ENCODE measurements at regions not wholly inside any gene's neighbourhood (a gene's known extent, or its start where the extent isn't known, plus 50 kb on each side); places are given as distances from the start of the nearest gene placed in this dataset.
"Not testable (repeated sequence)": the region's sequence is repeated elsewhere in the genome, so short reads cannot be mapped to it uniquely, and the experiment has no call there.

DNA sequence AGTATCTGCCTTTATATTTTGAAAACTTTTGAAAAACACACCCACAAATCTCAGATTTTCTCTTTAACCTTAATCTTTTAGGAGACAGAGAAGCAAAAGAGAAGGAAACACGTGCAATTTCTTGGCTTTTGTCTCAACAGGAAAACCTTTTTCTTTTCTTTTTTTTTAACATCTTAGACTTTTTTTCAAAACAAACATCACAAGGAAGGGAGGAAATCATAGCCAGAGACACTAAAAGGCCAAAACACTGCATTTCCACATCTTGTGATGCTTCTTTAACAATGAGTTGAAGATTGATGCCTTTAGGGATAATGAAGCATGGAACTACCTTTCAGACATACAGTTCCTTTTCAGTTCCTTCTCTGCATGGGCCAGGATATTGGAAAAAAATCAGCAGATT lies 136.6 kb upstream of the NRBF2 start:
- peak in 1 of 6 experiments; percentile 3 for DNase-seq

DNA sequence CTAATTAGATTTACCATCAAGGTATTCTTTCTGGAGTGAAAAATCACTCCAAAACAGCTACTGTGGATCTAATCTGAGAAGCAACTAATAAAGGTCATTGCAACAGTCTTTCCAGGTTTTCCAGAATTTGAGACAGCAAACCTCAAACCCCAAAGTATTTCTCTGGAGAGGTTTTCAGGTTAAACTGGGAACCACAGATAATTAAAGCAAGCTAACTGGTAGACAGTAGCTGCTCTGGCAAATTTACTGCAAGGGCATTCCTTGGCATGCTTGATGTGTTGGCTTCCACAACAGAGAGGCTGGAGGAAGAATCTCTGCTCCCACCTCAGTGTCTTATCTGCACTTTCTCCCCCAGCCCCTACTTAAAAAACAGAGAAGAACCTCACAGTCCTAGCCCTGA lies 140.0 kb upstream of the NRBF2 start:
- DNase-seq: no peak

DNA sequence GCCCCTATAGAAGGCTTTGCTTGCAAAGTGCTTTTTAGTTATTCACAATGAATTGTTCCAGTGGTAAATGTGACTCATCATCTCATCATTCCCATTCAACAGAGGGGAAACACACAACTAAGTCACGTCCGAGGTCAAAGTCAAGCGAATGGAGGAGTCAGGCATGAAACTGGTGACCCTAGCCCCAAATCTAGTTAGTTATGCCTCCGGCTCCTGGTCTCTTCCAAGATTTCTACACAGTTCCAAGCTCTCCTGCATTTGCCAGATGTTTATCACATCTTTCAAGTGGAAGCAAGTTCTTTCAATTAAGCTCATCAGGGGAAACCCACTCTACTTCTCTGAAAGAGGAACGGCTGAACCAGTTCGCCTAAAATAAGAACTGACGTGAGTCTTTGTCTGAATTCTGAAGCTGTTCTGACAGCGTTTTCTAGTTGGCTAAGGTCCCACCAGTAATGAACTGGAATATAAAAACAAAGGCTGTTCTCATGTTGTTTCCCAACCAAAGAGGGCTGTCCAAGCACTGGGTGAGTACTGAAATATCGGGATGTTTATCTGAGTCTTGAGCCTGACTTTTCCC lies 140.9 kb upstream of the NRBF2 start:
- DNase-seq: no peak

DNA sequence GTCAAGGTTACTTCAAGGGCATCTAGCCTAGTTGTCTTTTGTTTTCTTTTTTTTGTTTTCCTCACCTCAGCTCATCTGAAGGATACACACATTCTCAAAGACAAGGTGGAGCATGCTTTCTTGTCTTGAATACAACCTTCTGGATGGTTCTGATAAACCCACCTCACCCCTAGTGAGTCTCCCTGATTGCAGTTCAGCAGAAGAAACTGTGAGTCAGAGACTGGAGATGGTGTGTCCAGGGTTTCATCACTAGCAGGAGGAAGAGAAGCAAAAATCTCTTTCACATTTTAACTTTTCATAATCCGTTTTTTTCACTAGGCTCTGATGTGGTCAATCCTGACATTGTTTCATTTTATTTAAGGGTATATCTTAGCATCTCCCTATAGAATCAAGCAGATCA lies 143.0 kb upstream of the NRBF2 start:
- no peak for DNase-seq

DNA sequence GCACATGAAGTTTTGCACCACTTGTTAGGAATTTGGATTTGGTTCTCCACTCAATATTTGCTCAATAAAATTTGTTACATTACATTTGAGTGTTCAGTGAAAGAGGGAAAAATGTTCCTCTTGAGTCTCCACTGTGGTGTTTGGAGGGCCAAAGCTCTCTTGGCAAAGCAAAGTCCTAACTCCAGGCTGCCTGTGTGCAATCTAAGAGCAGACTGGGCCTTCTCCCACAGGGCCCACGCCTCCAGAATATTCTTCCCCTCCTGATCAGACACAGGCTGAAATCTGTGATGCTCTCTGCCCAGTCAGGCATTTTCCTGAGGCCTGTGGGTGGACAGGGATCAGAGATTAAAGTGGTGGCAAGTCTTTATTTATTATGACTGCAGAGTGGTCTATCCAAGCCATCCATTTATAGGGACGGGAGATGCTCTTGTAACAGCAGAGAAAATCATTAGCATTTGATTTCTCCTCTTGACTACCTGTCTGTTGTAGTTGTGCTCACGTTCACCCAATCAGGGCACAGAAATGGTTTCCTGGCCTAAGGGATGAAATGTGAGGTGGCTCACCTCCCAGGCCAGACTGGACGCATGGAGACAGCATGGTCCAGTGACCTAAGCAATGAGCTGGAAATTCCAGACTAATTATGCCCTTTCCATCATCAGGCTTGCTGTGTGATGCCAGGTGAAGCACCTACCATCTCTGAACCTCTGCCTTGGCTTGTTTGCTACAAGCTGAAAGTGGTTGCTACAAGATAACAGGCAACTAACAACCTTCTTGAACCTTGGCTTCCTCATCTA lies 147.1 kb upstream of the NRBF2 start:
- DNase-seq: no peak

DNA sequence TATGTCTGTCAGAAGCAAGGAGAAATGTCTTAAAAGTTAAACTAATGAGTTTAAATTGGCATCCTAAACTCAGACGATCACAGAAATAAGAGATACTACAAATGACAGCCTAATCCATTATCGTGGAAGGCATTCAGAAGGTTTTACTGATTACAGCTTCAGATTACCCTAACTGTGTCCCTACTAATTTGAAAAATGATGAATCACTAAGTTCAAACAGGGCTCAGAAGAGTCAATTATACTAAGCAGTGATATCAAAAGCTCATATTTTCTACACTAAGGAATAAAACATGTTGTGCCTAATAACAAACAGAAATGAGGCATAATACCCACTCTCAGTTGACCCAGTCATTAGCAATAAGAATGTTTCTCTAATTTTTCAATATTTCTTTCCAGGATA lies 152.0 kb upstream of the NRBF2 start:
- no peak for DNase-seq

DNA sequence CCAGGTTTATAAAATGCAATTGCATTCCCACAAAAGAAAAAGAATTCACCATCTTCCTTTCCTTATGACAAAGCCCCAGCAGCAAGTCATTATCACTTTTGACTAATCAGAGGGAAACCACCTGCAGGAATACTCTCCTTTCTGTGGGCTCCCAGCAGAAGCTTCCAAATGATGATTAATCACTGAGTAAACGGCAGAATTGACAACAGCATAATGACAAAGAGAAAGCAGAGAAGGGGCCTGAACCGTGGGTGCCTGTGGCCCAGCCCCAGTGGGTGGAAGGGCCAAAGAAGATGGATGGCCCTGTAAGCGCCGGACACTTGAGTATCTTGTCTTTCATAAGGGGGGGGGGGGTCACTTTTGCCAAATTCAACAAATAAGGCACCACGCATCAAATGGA lies 152.4 kb upstream of the NRBF2 start:
- DNase-seq: no peak

DNA sequence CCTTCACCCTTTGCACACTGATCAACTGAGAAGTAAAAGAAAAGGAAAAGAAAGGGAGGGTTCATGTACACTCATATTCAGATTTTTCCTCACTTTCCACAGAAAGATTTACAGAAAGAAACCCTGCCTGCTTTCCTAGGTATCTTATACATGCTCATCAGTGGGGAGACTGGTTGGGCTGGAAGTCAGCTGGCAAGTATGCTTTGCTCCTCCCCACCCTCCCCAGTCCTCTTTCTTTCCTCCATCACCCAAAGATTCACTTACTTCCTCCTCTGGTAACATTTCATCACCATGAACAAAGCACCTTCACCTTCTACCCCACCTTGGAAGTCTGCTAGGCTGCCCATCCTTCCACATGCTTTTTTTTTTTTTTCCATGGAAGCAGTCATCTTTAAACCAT lies 153.2 kb upstream of the NRBF2 start:
- DNase-seq: no peak

DNA sequence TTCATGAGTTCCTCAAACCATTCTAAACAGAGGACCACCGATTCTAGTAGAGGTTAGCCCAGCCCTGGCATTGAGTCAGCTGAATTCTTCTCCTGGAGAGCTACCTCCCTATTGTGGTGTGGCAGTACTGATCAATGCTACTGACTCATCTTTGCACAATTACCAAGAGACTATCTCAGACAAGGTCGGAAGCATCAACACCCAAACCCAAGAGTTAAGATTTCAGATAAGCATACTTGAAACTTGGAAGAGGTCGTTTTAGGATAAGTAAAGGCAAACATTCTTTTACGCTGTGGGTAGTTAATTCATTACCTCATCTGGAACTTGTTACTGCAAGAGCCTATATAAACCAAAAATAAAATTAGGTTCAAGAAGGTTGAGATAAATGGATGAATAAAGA lies 154.6 kb upstream of the NRBF2 start:
- DNase-seq: no peak

DNA sequence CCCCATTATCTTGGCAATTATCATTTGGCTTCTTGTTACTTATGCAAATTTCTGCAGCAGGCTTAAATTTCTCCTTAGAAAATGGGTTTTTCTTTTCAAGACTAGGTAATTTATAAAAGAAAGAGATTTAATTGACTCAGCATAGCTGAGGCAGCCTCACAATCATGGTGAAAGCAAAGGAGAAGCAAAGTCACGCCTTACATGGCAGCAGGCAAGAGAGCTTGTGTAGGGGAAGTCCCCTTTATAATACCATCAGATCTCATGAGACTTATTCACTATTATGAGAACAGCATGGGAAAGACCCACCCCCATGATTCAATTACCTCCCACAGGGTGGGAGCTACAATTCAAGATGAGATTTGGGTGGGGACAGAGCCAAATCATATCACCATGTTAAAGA lies 158.3 kb upstream of the NRBF2 start:
- DNase-seq: not testable (repeated sequence)

DNA sequence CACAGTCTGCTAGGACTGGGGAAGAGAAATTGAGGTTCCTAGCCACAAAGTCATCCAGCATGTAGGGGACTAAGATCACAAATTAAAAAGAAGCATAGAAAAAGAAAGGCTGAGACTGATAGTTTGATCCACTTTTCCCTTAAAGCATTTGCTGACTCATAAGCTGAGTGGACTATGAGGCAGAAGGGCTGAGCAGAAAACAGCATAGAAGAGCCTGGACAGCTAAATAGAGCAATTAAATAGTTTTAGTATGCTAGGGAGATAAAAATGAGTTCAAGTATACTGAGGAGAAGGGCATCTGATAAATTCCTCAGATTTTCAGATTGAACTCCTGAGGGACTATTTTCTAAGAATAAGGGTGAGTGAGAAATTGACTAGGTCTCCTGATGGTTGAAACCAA lies 155.9 kb upstream of the EGR2 start:
- no peak for DNase-seq

DNA sequence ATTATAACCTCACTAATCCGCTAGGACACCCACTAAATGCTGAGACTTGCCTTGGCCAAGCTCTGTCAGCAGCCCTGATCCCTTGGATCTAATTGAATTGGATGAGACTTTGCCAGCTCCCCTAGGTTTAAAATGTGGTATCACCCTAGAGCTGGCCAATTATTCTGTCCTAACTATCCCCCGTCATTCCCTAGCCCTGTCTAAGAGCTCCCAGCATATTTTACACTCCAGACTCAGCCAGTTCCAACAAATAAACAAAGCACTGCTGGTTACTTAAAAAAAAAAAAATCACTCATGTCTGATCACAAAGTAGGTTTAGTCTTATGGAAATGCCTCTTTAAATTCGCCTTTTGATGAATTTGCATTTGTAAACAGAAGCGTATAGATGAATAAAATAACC lies 147.9 kb upstream of the EGR2 start:
- DNase-seq: no peak

DNA sequence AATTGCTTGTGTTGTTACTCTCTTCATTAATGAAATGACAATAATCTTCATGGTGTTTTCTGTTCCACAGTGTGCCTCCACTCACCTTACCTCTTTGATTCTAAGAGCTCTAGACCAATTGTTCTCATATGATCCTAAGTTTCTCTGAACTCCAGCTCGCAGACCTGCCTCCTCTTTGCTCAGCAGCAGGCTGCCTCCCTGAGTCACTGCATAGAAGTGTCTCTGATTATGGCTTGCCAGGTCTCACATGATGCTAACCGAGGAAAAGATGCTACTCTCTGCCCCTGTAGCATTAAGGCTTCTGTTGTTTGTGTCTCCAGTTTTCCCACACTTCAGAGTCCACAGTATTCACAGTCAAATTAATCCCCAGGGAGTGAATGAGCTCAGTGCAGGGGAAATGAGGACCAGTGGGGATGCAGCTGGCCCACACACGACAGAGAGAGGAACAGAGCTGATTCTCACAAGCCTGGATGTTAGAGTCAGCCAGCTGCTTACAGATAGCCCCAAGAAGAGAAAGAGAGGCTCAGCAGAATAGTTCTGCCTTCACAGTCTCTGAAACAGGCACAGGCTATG lies 145.9 kb upstream of the EGR2 start:
- no peak for DNase-seq

DNA sequence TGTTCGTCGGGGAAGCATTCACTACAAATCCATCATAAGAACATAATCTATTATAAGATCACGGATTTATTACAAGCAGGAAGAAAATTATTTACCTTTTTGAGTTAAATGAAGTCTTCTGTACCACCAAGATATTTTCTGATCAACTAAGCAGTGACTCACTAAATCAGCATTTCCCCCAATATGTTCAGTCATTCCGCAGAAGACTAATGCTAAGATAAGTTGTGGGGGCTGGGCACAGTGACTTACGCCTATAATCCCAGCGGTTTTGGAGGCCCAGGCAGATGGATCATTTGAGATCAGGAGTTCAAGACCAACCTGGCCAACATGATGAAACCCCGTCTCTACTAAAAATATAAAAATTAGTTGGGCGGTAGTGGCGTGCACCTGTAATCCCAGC lies 144.2 kb upstream of the EGR2 start:
- DNase-seq: no peak

DNA sequence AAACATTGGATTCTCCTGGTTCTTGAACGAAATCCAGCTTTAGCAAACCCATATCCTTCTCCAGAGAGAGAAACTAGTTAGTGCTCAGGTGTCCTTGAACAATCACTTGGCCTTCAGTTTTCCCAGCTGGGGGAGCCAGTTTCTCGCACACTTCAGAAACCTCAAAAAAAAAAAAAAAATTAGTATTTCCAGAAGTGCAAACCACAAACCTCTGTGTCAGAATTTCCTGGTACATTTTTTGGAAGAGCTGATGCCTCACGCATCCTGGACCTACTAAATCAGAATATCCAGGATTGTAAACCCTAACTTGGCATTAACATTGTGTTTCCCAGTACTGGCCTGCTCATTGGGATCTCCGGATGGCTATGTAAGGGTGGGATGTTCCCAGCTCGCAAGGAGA lies 143.4 kb upstream of the EGR2 start:
- DNase-seq: no peak

DNA sequence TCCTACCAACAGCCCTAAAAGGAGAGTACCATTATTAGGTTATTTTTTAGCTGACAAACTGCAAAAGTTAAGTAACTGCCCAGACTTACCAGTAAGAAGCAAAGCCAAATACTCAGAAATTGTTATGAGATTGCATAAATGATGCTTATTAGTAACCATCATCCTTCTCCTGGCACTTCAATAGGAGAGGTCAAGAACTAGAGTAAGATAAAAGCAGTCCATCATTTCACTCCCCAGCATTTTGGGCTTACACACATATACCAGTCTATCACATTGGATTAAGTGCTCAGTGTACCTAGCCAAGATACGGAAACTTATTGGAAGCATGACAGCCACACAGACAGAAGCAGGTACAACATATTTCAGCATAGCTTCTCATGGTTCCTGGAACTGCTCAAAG lies 142.8 kb upstream of the EGR2 start:
- no peak for DNase-seq

DNA sequence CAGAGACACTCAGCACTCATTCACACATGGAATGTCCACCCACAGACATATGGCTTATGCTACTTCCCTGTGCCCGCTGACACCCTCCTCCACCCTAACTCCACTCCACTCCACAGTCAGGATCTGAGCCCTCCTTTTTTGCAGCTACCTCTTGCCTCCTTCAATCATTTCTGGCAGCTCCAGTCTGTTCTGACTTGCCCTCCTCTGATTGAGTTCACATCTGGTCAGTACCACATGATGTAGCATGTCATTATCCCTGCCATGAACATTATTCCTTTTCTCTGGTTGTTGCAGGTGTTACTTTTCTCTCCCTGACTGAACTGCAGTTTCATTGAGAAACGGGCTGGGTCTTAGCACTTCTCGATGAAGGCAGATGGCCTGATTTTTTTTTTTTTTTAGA lies 130.1 kb upstream of the EGR2 start:
- no peak for DNase-seq

DNA sequence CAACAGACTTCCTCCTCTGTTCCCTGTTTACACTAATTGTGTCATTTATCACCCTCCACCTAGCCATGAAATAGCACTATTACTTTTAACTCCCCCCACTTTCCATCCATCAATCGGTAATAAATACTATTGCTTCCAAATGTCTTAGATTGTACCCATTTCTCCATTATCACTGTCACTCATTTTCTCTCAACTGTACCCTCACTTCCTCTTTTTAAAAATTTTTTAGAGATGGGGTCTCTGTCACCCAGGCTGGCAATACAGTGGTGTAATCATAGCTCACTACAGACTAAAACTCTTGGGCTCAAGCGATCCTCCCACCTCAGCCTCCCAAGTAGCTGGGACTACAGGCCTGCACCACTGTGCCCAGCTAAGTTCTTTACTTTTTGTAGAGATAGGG lies 123.5 kb upstream of the EGR2 start:
- DNase-seq: no peak

DNA sequence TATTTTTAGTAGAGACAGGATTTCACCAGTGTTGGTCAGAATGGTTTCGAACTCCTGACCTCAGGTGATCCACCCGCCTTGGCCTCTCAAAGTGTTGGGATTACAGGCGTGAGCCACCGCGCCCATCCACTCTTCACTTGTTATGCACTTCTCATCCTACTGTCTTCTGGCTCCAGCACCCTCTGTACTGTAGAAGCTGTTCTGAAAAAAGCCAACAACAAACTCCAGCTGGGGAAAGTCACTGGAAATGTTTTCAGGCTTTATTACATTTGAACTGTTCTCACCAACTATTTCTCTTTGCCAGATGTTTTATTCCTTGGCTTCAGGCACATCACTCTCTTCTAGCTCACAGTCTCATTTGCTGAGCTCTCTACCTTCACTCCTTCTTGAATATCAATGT lies 122.5 kb upstream of the EGR2 start:
- no peak for DNase-seq

DNA sequence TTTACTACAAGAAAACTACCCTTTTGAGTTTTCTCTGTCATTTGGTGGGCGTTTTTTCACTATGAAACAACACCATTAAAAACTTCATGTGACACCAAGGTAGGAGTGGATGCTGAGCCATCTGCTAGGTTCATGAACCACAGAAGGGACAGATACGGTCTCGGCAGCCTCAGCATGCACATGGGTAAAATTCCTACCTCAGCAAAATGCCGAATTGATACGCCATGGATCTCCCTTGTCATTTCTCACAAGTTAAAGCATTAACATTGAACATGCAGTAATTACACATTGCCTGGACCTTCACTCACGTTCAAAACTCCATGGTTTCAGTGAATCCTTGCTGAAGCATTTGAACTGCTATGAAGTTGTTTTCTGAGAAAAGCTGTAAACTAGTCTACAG lies 121.5 kb upstream of the EGR2 start:
- no peak for DNase-seq

DNA sequence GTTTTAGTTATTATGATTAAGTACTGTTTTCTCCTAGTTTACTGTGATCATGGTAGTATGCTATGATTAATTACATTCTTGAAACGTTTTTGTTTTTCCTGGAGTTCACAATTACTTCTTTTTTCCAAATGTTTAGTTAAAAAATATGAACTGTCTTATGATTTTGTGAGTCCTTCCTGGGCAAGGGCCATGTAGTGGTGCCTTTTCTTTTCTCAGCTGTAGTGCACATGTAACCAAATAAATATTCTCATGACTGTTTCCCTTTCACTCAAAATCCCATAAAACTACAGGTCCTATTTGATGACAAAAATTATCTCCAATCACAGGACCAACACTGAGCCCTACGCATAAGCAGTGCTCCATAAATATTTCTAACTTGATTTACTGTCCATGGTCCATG lies 118.9 kb upstream of the EGR2 start:
- no peak for DNase-seq

DNA sequence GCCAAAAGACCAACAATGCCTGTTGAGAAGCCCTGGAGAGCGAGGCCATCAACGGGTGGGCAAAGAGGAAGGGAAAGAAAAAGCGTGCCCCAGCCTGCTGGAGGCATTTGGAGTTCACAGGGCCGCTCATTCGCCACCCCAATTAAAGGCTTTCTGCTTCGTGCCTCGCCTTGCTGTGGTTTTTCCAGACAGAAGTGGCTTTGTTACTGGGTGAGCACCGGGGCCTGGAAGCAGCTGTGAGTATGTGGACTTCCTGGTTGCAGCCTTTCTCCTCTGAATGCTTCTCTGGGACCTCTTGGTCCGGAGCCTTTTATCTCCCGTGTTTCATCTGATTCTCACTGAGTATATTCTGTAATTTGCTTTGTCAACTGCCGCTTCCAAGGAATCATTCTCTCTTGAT lies 118.1 kb upstream of the EGR2 start:
- DNase-seq: no peak

DNA sequence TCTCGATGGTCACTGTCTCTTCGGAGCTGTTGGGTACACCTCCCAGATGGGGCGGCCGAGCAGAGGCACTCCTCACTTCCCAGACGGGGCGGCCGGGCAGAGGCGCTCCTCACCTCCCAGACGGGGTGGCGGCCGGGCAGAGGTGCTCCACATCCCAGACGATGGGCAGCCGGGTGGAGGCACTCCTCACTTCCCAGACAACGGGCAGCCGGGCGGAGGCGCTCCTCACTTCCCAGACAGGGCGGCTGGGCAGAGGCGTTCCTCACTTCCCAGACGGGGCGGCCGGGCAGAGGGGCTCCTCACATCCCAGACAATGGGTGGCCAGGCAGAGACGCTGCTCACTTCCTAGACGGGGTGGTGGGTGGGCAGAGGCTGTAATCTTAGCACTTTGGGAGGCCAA lies 112.6 kb upstream of the EGR2 start:
- not testable (repeated sequence) for DNase-seq

DNA sequence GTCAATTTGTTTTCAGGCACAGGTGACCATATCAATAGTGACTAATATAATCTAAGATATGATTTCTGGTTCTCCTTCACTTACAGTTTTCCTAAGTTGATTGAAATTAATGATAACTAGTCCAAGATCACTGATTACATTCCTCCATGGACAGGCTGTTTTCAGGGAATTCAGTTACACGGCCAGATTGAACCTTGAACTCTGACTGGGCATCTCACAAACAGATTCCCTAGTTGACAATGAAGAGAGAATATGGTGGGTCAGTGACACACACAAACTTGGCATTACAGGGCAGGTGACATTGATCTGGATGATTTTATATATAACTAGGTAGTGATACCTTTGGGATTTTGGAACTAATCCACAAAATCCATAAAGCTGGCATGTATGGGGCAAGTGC lies 110.2 kb upstream of the EGR2 start:
- no peak for DNase-seq

DNA sequence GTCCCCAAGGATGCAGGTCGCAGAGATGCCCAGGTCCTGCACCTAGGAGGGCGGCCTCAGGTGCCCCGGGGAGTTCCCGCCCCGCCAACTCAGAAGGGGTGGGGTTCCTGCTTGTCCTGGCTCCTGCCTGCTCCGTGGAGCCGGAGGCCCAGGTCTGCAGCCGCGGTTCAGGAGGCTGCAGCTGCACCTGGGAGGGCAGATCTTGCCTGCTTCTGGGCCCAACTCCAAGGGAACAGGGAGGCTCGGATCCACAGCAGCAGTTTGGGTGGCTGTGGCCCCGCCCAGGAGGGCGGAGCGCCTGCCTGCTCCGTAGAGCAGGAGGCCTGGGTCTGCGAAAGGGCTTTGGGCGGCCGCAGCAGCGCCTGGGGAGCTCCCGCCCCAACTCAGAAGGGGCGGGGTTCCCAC lies 108.2 kb upstream of the EGR2 start:
- DNase-seq: no peak

Measured in stimulated activated naive CD4-positive, alpha-beta T cell (primary cell).